ENCODE measurements at regions not wholly inside any gene's neighbourhood (a gene's known extent, or its start where the extent isn't known, plus 50 kb on each side); places are given as distances from the start of the nearest gene placed in this dataset.

GRCh38 chr10:118210276-118210675, 131.8 kb downstream of the FAM204A start:
- no peak for TF ChIP-seq CTCF (IDR thresholded peaks at IDR 0.05; ENCODE audit: control extremely low read depth, extremely low read depth)
- 92% methylated on average over 2 of the region's 2 CpGs for WGBS, 2 donors

GRCh38 chr10:118209215-118209614, 132.9 kb downstream of the FAM204A start:
- H3K27ac ChIP-seq (ENCODE audit: low read depth in 1 of 2, low read length in 1 of 2), result no peak overlapping the region
- H3K4me1 ChIP-seq (ENCODE audit: control insufficient read depth in 5 of 5, insufficient read depth in 5 of 5, low read length in 5 of 5), result no peaks in the 10 kb centered on the region
- no peak for DNase-seq
- no peak for ATAC-seq (ENCODE audit: insufficient read depth, low FRiP score)
- H3K36me3 ChIP-seq (ENCODE audit: control insufficient read depth in 4 of 4, insufficient read depth in 4 of 4, low read length in 4 of 4), result no peaks in the 10 kb centered on the region
- no peak overlapping the region for H3K9ac ChIP-seq (ENCODE audit: insufficient read depth in 1 of 2, low read length in 2 of 2)
- H3K27me3 ChIP-seq (ENCODE audit: control insufficient read depth in 3 of 3, insufficient read depth in 3 of 3, low read length in 2 of 3), result no peaks in the 10 kb centered on the region
- no peaks in the 10 kb centered on the region for H3K9me3 ChIP-seq (ENCODE audit: control insufficient read depth in 4 of 4, insufficient read depth in 3 of 4, low read length in 3 of 4)
- TF ChIP-seq CTCF (IDR thresholded peaks at IDR 0.05; ENCODE audit: control extremely low read depth, extremely low read depth), result no peak
- WGBS, 2 donors, result 74 to 88% methylated on average over 4 of the region's 4 CpGs
- H3K4me3 ChIP-seq, result no peak overlapping the region

More at GRCh38 chr10:118210276-118210675, 131.8 kb downstream of the FAM204A start:
- Histone ChIP-seq H3K27ac (ENCODE audit: low read depth in 1 of 2, low read length in 1 of 2) (no peak overlapping the region), H3K9ac (ENCODE audit: insufficient read depth in 1 of 2, low read length in 2 of 2) (no peak overlapping the region), H3K4me3 (no peak overlapping the region), H3K36me3 (ENCODE audit: control insufficient read depth in 4 of 4, insufficient read depth in 4 of 4, low read length in 4 of 4) (no peaks in the 10 kb centered on the region), H3K9me3 (ENCODE audit: control insufficient read depth in 4 of 4, insufficient read depth in 3 of 4, low read length in 3 of 4) (no peaks in the 10 kb centered on the region), H3K4me1 (ENCODE audit: control insufficient read depth in 5 of 5, insufficient read depth in 5 of 5, low read length in 5 of 5) (no peaks in the 10 kb centered on the region), H3K27me3 (ENCODE audit: control insufficient read depth in 3 of 3, insufficient read depth in 3 of 3, low read length in 2 of 3) (peaks cover 0 to 4% (median 0%) of the 10 kb centered on the region in 3 donors)
- DNase-seq, result no peak
- ATAC-seq (ENCODE audit: insufficient read depth, low FRiP score), result no peak

GRCh38 chr10:118207470-118208007, 134.6 kb downstream of the FAM204A start:
- H3K4me1 ChIP-seq (ENCODE audit: control insufficient read depth in 5 of 5, insufficient read depth in 5 of 5, low read length in 5 of 5), result no peaks in the 10 kb centered on the region
- no peaks in the 10 kb centered on the region for H3K9me3 ChIP-seq (ENCODE audit: control insufficient read depth in 4 of 4, insufficient read depth in 3 of 4, low read length in 3 of 4)
- H3K4me3 ChIP-seq, result no peak overlapping the region
- TF ChIP-seq CTCF (IDR thresholded peaks at IDR 0.05; ENCODE audit: control extremely low read depth, extremely low read depth), result no peak
- WGBS, 2 donors, result 74 to 77% methylated on average over 7 of the region's 7 CpGs
- DNase-seq, result no peak
- no peak for ATAC-seq (ENCODE audit: insufficient read depth, low FRiP score)
- no peaks in the 10 kb centered on the region for H3K27me3 ChIP-seq (ENCODE audit: control insufficient read depth in 3 of 3, insufficient read depth in 3 of 3, low read length in 2 of 3)
- no peak overlapping the region for H3K27ac ChIP-seq (ENCODE audit: low read depth in 1 of 2, low read length in 1 of 2)
- no peak overlapping the region for H3K9ac ChIP-seq (ENCODE audit: insufficient read depth in 1 of 2, low read length in 2 of 2)
- no peaks in the 10 kb centered on the region for H3K36me3 ChIP-seq (ENCODE audit: control insufficient read depth in 4 of 4, insufficient read depth in 4 of 4, low read length in 4 of 4)

All from lung (tissue), 11 donors.